ENCODE measurements at regions not wholly inside any gene's neighbourhood (a gene's known extent, or its start where the extent isn't known, plus 50 kb on each side); places are given as distances from the start of the nearest gene placed in this dataset.

DNA sequence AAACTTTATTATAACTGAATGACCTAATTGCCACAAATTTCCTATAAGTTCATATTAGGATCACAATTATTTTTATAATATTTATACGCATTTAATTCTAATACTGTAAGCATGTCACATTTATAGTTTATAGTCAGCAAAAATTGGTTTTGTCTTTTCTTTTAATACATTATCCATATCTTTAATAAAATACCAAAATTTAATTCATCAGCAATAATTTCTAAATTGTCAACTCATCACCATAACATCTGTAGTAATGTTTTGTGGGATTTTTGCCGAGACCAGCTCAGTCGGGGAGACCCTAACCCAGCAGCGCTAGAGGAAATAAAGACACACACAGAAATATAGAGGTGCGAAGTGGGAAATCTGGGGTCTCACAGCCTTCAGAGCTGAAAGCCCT lies 254.2 kb downstream of the KIF21A start:
- no peak overlapping the region for H3K4me3 ChIP-seq
- no peaks in the 10 kb centered on the region for H3K36me3 ChIP-seq
- no peak overlapping the region for H3K9ac ChIP-seq
- TF ChIP-seq Cebpa-rat (IDR thresholded peaks at IDR 0.05), result no peak
- H3K4me2 ChIP-seq, result no peak overlapping the region
- no peaks in the 10 kb centered on the region for H3K27me3 ChIP-seq
- no peaks in the 10 kb centered on the region for H3K9me3 ChIP-seq (replicated peaks in 1 of 11)
- H3K4me1 ChIP-seq, result no peaks in the 10 kb centered on the region
- H4K20me1 ChIP-seq, result no peaks in the 10 kb centered on the region
- H3K27ac ChIP-seq, result no peak overlapping the region

- no peaks in the 10 kb centered on the region for H3K4me1 ChIP-seq
- no peaks in the 10 kb centered on the region for H4K20me1 ChIP-seq
- H3K9me3 ChIP-seq (replicated peaks in 1 of 11), result no peaks in the 10 kb centered on the region
- no peaks in the 10 kb centered on the region for H3K36me3 ChIP-seq
- no peak overlapping the region for H3K27ac ChIP-seq
- no peak overlapping the region for H3K4me3 ChIP-seq
- no peak overlapping the region for H3K9ac ChIP-seq
- H3K4me2 ChIP-seq, result no peak overlapping the region
- no peak for TF ChIP-seq Cebpa-rat (IDR thresholded peaks at IDR 0.05)
- H3K27me3 ChIP-seq, result no peaks in the 10 kb centered on the region
Observed at GRCh38 chr12:39186744-39187143, 256.2 kb downstream of the KIF21A start.

- H3K4me1 ChIP-seq, result no peaks in the 10 kb centered on the region
- H3K4me2 ChIP-seq, result no peak overlapping the region
- no peak overlapping the region for H3K9ac ChIP-seq
- H3K9me3 ChIP-seq (replicated peaks in 1 of 11), result no peaks in the 10 kb centered on the region
- H3K36me3 ChIP-seq, result no peaks in the 10 kb centered on the region
- H3K27ac ChIP-seq, result no peak overlapping the region
- TF ChIP-seq Cebpa-rat (IDR thresholded peaks at IDR 0.05), result no peak
- H3K27me3 ChIP-seq, result no peaks in the 10 kb centered on the region
- H4K20me1 ChIP-seq, result no peaks in the 10 kb centered on the region
- no peak overlapping the region for H3K4me3 ChIP-seq
Observed at GRCh38 chr12:39178837-39179236, 264.1 kb downstream of the KIF21A start.

DNA sequence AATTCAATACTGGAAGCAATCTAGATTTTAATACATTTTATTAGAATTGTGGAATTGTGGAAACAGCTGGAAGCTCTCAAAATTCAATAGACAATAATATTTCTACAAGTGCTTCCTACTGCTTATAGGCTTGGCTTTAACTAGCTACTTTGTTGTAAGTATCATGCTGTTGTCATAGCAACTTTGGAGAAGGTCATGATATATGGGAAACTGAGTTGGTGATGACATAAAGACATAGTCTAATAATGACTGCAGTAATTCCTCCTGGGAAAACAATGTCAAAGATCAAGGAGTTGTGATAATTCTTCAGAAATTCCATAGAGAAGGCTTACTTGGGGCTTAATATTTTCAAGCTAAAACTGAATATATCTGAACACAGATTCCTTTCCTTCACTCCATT lies 266.6 kb downstream of the KIF21A start:
- H3K9me3 ChIP-seq (replicated peaks in 1 of 11), result no peaks in the 10 kb centered on the region
- H4K20me1 ChIP-seq, result no peaks in the 10 kb centered on the region
- no peak overlapping the region for H3K9ac ChIP-seq
- no peak overlapping the region for H3K27ac ChIP-seq
- no peak overlapping the region for H3K4me2 ChIP-seq
- H3K36me3 ChIP-seq, result no peaks in the 10 kb centered on the region
- no peak overlapping the region for H3K4me3 ChIP-seq
- H3K4me1 ChIP-seq, result no peaks in the 10 kb centered on the region
- no peak for TF ChIP-seq Cebpa-rat (IDR thresholded peaks at IDR 0.05)
- H3K27me3 ChIP-seq, result no peaks in the 10 kb centered on the region

GRCh38 chr12:39173726-39174125 lies 268.3 kb upstream of the CPNE8 start:
- Histone ChIP-seq H3K9me3 (replicated peaks in 1 of 11) (no peaks in the 10 kb centered on the region), H3K4me1 (no peaks in the 10 kb centered on the region), H3K27ac (no peak overlapping the region), H3K27me3 (no peaks in the 10 kb centered on the region), H3K4me2 (no peak overlapping the region), H3K4me3 (no peak overlapping the region), H3K9ac (no peak overlapping the region), H3K36me3 (no peaks in the 10 kb centered on the region), H4K20me1 (no peaks in the 10 kb centered on the region)
- no peak for TF ChIP-seq Cebpa-rat (IDR thresholded peaks at IDR 0.05)

DNA sequence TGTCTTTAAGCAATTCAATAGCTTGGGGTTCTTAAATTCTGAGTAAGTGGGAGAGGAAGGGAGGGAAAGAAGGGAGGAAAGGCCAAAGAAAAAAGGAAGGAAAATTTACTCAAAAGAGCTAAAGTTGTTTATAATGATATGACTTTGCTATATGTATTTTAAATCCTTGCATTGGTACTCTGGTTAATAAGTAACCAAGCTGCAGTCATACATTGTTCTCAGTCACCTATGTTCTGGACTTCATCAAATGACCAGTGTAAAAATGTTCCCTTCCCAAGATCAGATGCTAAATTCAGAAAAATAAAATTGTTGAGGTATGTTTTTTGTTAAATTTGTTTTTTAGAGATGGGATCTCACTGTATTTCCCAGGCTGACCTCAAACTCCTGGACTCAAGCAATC lies 259.9 kb upstream of the CPNE8 start:
- TF ChIP-seq Cebpa-rat (IDR thresholded peaks at IDR 0.05), result no peak
- Histone ChIP-seq H3K4me1 (no peaks in the 10 kb centered on the region), H4K20me1 (no peaks in the 10 kb centered on the region), H3K4me3 (no peak overlapping the region), H3K36me3 (no peaks in the 10 kb centered on the region), H3K4me2 (no peak overlapping the region), H3K9ac (no peak overlapping the region), H3K27ac (no peak overlapping the region), H3K27me3 (no peaks in the 10 kb centered on the region), H3K9me3 (replicated peaks in 1 of 11) (no peaks in the 10 kb centered on the region)

- H4K20me1 ChIP-seq, result no peaks in the 10 kb centered on the region
- H3K4me1 ChIP-seq, result no peaks in the 10 kb centered on the region
- no peaks in the 10 kb centered on the region for H3K36me3 ChIP-seq
- no peak overlapping the region for H3K27ac ChIP-seq
- H3K9ac ChIP-seq, result no peak overlapping the region
- no peak overlapping the region for H3K4me2 ChIP-seq
- TF ChIP-seq Cebpa-rat (IDR thresholded peaks at IDR 0.05), result no peak
- H3K4me3 ChIP-seq, result no peak overlapping the region
- no peaks in the 10 kb centered on the region; a peak in 1 of 22 replicates for H3K9me3 ChIP-seq (replicated peaks in 1 of 11)
- no peaks in the 10 kb centered on the region for H3K27me3 ChIP-seq
Observed at GRCh38 chr12:39161465-39162085, 256.2 kb upstream of the CPNE8 start.

DNA sequence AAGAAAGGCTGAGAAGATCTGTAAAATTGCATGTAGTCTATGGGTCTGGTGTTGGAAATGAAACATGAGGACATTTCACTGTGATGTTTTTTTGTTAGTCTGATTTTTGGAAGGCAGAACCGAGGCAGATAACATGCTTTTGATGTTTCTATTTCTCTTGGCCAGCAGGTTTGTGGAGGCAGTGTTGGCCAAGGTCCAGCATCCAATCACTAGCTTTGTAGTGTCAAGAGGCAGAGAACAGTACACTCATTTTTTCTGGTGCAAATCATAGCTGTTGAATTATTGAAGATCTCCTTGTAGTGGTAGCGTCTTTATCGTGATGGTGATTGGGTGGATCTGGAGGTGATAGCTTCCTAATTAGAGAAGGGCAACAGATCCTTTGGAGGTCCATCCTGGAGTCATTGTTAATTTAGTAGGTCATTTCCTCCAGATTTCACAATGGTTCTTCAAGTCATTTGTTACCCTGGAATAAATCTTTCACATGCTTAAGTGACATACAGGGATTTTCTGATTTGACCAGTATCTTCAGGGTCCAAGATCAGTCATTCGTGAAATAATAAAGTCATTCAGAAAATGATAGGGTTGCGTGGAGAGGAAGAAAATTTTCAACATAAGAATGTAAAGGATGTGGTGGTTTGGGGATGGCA lies 252.4 kb upstream of the CPNE8 start:
- Histone ChIP-seq H3K9me3 (replicated peaks in 1 of 11) (no peaks in the 10 kb centered on the region; a peak in 1 of 22 replicates), H3K27ac (no peak overlapping the region), H4K20me1 (no peaks in the 10 kb centered on the region), H3K4me1 (no peaks in the 10 kb centered on the region), H3K4me3 (no peak overlapping the region), H3K36me3 (no peaks in the 10 kb centered on the region), H3K9ac (no peak overlapping the region), H3K4me2 (no peak overlapping the region), H3K27me3 (no peaks in the 10 kb centered on the region)
- TF ChIP-seq Cebpa-rat (IDR thresholded peaks at IDR 0.05), result no peak

DNA sequence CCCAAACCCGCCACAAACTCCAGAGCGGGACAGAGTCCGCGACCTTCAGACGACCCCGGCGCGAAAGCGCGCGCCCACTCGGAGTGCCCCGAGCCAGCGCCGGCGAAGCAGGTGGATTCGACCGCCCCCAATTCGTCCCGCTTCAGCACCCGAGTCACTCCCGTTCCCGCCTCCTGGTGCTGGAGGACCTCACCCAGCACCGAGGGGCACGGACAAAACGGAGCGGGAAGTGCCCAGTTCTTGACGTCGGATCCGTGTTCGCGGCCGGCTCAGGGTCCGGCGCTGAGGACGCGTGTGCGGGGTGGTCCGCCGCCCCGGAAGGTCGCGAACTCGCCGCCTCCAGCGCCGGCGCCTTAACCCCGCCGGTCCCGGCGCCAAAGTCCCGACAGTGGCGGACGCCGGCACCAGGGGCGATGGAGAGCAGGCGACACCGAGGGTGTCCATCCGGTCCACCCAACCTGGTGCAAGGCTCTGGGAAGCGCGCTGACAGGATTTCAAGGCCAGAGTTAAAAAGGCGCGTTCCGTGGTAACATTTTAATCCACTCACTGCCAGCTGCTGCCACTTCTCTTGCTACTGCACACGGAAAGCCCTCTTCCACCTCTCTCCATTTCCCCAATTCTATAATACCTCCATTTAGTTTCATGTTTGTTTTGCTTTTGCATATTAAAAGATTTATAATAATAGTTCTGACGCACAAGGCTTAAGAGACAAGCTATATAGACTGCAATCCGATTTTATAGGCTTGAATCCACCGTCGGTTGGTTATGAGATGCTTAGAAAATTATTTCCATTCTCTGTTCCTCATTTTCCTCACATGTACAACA lies 240.0 kb upstream of the CPNE8 start:
- Histone ChIP-seq H3K27me3 (no peaks in the 10 kb centered on the region), H3K36me3 (no peaks in the 10 kb centered on the region), H4K20me1 (no peaks in the 10 kb centered on the region; a peak in 1 of 22 replicates), H3K27ac (no peak overlapping the region), H3K4me3 (no peak overlapping the region), H3K9me3 (replicated peaks in 1 of 11) (peaks cover 25 to 47% (median 33%) of the 10 kb centered on the region in 11 experiments), H3K4me1 (no peaks in the 10 kb centered on the region), H3K9ac (no peak overlapping the region), H3K4me2 (no peak overlapping the region)
- no peak for TF ChIP-seq Cebpa-rat (IDR thresholded peaks at IDR 0.05)
